Tibial nerve (tissue), 4 donors: ENCODE measurements at regions not wholly inside any gene's neighbourhood (a gene's known extent, or its start where the extent isn't known, plus 50 kb on each side); places are given as distances from the start of the nearest gene placed in this dataset.

ENCODE experiments used
- EP300 ChIP-seq, 2 donors: sonication (generic); formaldehyde crosslinking; IDR thresholded peaks; one replicate each; pipeline ENCODE4 v1.6.1; 2017; ENCODE audit warnings: antibody characterized with exemption in 2 of 2, mild to moderate bottlenecking in 1 of 2
- TF ChIP-seq, protein P1 (sequence below), 5 experiments: fragments of 200-600 bp in 3 of 5; fragments of 450-650 bp in 2 of 5; sonication (generic) in 3 of 5; IDR thresholded peaks; one replicate each; pipeline ENCODE4 v1.5.1; 2016 to 2019; ENCODE audit warnings: antibody characterized with exemption in 5 of 5, mild to moderate bottlenecking in 3 of 5, moderate library complexity in 2 of 5

DNA sequence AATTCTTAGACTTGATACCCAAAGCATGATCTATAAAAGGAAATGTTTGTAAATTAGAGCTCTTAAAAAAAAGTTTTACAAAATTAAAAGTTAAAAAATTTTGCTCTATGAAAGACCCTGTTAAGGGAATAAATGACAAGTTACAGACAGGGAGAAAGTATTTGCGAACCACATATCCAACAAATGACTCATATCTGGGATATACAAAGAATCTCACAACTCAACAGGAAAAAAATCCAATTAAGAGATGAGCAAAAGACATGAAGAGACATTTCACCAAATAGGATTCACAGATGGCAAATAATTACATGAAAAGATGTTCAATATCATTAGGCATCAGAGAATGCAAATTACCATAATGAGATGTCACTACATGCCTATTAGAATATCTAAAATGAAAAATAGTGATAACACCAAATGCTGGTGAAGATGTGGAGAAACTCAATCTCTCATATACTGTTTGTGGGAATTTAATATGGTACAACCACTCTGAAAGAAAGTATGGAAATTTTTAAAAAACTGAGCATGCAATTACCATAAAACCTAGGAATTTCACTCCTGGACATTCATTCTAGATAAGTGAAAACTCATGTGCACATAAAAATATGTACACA, 100.8 kb upstream of the EOLA2 start:
- TF ChIP-seq, protein P1, sequence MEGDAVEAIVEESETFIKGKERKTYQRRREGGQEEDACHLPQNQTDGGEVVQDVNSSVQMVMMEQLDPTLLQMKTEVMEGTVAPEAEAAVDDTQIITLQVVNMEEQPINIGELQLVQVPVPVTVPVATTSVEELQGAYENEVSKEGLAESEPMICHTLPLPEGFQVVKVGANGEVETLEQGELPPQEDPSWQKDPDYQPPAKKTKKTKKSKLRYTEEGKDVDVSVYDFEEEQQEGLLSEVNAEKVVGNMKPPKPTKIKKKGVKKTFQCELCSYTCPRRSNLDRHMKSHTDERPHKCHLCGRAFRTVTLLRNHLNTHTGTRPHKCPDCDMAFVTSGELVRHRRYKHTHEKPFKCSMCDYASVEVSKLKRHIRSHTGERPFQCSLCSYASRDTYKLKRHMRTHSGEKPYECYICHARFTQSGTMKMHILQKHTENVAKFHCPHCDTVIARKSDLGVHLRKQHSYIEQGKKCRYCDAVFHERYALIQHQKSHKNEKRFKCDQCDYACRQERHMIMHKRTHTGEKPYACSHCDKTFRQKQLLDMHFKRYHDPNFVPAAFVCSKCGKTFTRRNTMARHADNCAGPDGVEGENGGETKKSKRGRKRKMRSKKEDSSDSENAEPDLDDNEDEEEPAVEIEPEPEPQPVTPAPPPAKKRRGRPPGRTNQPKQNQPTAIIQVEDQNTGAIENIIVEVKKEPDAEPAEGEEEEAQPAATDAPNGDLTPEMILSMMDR (IDR thresholded peaks at IDR 0.05) = no peak
- no peak for TF ChIP-seq EP300 (IDR thresholded peaks at IDR 0.05)
